ENCODE measurements at regions not wholly inside any gene's neighbourhood (a gene's known extent, or its start where the extent isn't known, plus 50 kb on each side); places are given as distances from the start of the nearest gene placed in this dataset.
"Not testable (repeated sequence)": the region's sequence is repeated elsewhere in the genome, so short reads cannot be mapped to it uniquely, and the experiment has no call there.

DNA sequence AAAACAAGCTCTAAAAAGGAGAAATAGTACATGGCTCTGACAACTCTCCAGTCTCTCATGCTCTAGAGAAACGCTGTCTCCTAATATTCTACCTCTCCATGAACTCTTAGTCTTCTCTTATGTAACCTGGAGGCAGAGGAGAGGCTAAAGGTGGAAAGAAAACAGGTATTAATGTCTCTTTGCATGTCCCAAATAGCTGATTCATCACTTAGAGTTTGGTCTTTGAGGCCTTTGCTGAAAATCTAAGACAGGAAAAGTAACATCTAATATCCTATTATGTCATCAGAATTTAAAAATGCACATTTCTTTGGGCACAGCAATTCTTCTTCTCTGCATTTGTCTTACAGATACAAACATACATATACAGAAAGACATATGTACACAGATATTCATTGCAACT lies 127.2 kb downstream of the DHRS2 start:
- DNase-seq (no peak), ATAC-seq (no peak)
- H3K9me3 ChIP-seq = no peaks in the 10 kb centered on the region
- TF ChIP-seq, protein P1, sequence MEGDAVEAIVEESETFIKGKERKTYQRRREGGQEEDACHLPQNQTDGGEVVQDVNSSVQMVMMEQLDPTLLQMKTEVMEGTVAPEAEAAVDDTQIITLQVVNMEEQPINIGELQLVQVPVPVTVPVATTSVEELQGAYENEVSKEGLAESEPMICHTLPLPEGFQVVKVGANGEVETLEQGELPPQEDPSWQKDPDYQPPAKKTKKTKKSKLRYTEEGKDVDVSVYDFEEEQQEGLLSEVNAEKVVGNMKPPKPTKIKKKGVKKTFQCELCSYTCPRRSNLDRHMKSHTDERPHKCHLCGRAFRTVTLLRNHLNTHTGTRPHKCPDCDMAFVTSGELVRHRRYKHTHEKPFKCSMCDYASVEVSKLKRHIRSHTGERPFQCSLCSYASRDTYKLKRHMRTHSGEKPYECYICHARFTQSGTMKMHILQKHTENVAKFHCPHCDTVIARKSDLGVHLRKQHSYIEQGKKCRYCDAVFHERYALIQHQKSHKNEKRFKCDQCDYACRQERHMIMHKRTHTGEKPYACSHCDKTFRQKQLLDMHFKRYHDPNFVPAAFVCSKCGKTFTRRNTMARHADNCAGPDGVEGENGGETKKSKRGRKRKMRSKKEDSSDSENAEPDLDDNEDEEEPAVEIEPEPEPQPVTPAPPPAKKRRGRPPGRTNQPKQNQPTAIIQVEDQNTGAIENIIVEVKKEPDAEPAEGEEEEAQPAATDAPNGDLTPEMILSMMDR (IDR thresholded peaks at IDR 0.05) = no peak
- H3K4me1 ChIP-seq (ENCODE audit: low read depth) = no peaks in the 10 kb centered on the region
- intact Hi-C loops (cut with DNase I, micrococcal nuclease) = no loop called here
- no peak overlapping the region for H3K4me3 ChIP-seq
- H3K36me3 ChIP-seq (ENCODE audit: low read depth) = no peaks in the 10 kb centered on the region

DNA sequence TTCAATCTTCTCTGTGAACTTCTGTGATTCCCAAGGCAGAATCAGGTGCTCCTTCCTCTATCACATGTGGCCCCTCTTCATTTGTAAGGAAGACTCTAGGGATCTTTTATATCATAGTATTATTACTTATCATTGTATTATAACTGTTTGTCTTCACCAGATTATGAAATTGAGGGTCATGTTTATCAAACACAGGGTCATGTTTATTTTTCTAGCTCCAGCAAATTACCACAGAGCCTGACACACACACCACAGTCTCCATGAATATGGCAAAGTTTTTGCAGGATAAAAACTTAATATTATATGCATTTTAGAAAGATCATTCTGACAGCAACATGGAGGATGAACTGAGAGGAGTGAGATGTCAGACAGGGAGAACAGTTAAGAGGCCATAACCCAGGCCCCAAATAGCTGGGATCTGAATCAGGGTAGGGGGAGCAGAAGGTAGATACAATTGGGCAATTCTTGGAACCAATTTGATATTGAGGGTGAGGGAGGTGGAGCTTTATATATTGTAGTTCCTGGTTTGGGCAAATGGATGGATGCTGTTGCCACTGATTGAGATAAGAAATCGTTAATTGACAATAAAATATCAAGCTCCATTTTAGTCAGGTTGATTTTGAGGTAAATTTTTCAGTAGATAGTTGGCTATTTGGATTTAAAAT lies 130.7 kb downstream of the DHRS2 start:
- intact Hi-C loops (cut with DNase I, micrococcal nuclease) = no loop called here
- DNase-seq (no peak), ATAC-seq (no peak)
- Histone ChIP-seq H3K36me3 (ENCODE audit: low read depth) (no peaks in the 10 kb centered on the region), H3K4me3 (no peak overlapping the region), H3K4me1 (ENCODE audit: low read depth) (no peaks in the 10 kb centered on the region), H3K9me3 (no peaks in the 10 kb centered on the region)
- TF ChIP-seq, protein P1 (IDR thresholded peaks at IDR 0.05) = no peak

DNA sequence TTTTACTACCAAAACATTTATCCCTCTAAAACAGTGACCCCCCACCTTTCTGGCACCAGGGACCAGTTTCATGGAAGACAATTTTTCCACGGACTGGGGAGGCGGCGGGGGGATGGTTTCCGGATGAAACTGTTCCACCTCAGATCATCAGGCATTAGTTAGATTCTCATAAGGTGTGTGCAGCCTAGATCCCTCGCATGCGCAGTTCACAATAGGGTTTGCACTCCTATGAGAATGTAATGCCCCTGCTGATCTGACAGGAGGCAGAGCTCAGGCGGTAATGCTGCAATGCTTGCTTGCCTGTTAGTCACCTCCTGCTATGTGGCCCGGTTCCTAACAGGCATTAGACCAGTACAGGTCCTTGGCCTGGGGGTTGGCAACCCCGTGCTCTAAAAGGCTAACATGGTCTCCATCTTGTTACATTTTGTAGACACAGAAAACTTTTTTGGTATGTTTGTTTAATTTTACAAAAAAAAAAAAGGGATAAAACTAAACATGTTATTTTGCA lies 133.1 kb downstream of the DHRS2 start:
- ATAC-seq; H3K9me3 ChIP-seq; H3K4me1 ChIP-seq (ENCODE audit: low read depth); DNase-seq; H3K36me3 ChIP-seq (ENCODE audit: low read depth); intact Hi-C loops (cut with DNase I, micrococcal nuclease); H3K4me3 ChIP-seq: not testable (repeated sequence)

DNA sequence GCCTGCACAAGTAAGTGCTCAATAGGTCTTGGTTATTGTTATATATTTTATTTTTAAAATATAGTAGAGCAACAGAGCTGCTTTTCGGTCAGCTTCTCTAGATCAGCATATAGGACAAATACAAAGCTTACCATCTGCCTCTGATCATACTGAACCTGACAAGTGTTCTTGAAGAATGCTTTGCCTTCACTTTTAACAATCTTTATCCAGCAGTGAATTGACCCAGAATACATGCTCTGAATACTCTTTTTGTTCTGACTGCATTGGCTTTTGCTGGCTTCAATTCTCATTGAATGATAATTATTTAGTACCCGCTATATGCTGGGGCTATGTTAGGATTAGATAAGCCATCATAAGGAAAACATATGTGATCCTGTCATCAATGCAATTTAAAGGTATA lies 137.8 kb downstream of the DHRS2 start:
- TF ChIP-seq, protein P1 (IDR thresholded peaks at IDR 0.05) = no peak
- H3K36me3 ChIP-seq (ENCODE audit: low read depth) = no peaks in the 10 kb centered on the region
- intact Hi-C loops (cut with DNase I, micrococcal nuclease) = no loop called here
- ATAC-seq = no peak
- DNase-seq = no peak
- no peak overlapping the region for H3K4me3 ChIP-seq
- no peaks in the 10 kb centered on the region for H3K9me3 ChIP-seq
- H3K4me1 ChIP-seq (ENCODE audit: low read depth) = no peaks in the 10 kb centered on the region

DNA sequence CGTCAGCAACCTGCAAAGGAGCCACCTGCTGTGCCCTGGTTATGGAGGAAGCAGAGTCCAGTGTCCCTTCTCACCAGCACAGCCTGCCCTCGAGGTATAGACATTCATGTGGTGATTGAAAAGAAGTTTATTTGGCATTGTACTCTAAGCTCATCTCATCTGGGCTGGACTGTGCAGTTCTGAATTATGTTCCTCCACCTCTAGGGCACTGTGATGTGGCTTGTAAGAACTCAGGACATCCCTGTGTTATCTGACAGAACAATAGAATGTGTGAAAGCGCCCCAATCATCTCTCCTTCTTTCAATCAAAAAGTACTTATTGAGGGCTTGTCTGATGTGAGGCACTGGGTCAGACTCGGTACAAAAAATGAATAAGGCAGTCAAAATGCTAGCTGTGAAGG lies 140.1 kb downstream of the DHRS2 start:
- DNase-seq = no peak
- TF ChIP-seq, protein P1 (IDR thresholded peaks at IDR 0.05) = no peak
- Histone ChIP-seq H3K4me3 (no peak overlapping the region), H3K4me1 (ENCODE audit: low read depth) (no peaks in the 10 kb centered on the region), H3K9me3 (no peaks in the 10 kb centered on the region), H3K36me3 (ENCODE audit: low read depth) (no peaks in the 10 kb centered on the region)
- intact Hi-C loops (cut with DNase I, micrococcal nuclease) = no loop called here
- ATAC-seq = peak; percentile 49

DNA sequence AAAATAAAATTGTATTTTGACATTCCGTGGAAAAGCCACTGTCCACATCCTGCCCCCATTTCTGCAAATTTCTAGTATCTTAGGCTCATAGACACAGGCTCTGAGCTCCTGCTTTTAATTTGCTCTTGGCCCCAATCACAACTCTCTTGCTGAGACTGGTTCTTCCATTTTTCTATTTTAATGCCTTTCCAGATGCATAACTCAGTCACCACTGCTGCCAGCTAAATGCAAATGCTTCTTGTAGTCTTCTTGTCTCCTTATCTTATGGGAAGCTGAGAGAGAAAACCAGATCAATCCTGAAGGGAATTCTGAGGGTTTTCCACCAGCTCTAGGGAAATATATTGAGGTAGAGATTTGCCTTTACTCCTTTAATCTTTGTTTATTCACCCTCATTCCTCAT lies 149.0 kb downstream of the DHRS2 start:
- TF ChIP-seq, protein P1 (IDR thresholded peaks at IDR 0.05) = no peak
- Histone ChIP-seq H3K4me3 (no peak overlapping the region), H3K36me3 (ENCODE audit: low read depth) (no peaks in the 10 kb centered on the region), H3K4me1 (ENCODE audit: low read depth) (no peaks in the 10 kb centered on the region), H3K9me3 (no peaks in the 10 kb centered on the region)
- intact Hi-C loops (cut with DNase I, micrococcal nuclease) = no loop called here
- no peak for ATAC-seq
- no peak for DNase-seq
